GM23338 (cell line): ENCODE measurements at regions not wholly inside any gene's neighbourhood (a gene's known extent, or its start where the extent isn't known, plus 50 kb on each side); places are given as distances from the start of the nearest gene placed in this dataset.

Experiments
- ATAC-seq: fragments of 200-7000 bp; cut with Tn5 transposase; 3 replicates; pipeline ENCODE4 v1.9.1; 2020
- DNase-seq: peaks from one replicate; pipeline ENCODE4 v3.0.0-alpha.2; 2015; ENCODE audit warnings: low spot score
- H2AFZ ChIP-seq: fragments of 200-600 bp; sonication (generic); 2 replicates; pipeline ENCODE4 v1.8.0; 2016; ENCODE audit warnings: antibody characterized with exemption, mild to moderate bottlenecking, moderate library complexity
- H3F3A ChIP-seq: fragments of 200-600 bp; sonication (generic); replicated peaks from 2 replicates; pipeline ENCODE4 v1.8.0; 2017; ENCODE audit warnings: antibody characterized with exemption, mixed run types, low read depth
- H3K27ac ChIP-seq: fragments of 200-600 bp; sonication (generic); 2 replicates; pipeline ENCODE4 v1.6.1; 2016; ENCODE audit warnings: low read depth
- H3K27me3 ChIP-seq: fragments of 200-600 bp; sonication (generic); 2 replicates; pipeline ENCODE4 v1.8.0; 2016; ENCODE audit warnings: mild to moderate bottlenecking, mixed run types, moderate library complexity; ENCODE audit not compliant: insufficient read depth
- H3K36me3 ChIP-seq: fragments of 200-600 bp; sonication (generic); 2 replicates; pipeline ENCODE4 v1.8.0; 2016; ENCODE audit warnings: mild to moderate bottlenecking; ENCODE audit not compliant: insufficient read depth
- H3K4me1 ChIP-seq: fragments of 200-600 bp; sonication (generic); 2 replicates; pipeline ENCODE4 v1.8.0; 2016; ENCODE audit warnings: mild to moderate bottlenecking, moderate library complexity; ENCODE audit not compliant: insufficient read depth
- H3K4me2 ChIP-seq: fragments of 200-600 bp; sonication (generic); 2 replicates; pipeline ENCODE4 v1.7.1; 2017; ENCODE audit warnings: mixed run types
- H3K4me3 ChIP-seq: fragments of 200-600 bp; sonication (generic); 2 replicates; pipeline ENCODE4 v1.6.1; 2016; ENCODE audit warnings: mixed run types
- H3K79me2 ChIP-seq: fragments of 200-600 bp; sonication (generic); replicated peaks from 2 replicates; pipeline ENCODE4 v1.8.0; 2017; ENCODE audit warnings: mild to moderate bottlenecking; ENCODE audit not compliant: insufficient read depth
- H3K9me2 ChIP-seq: fragments of 200-600 bp; sonication (generic); 2 replicates; pipeline ENCODE4 v1.8.0; 2017; ENCODE audit not compliant: insufficient read depth
- H4K20me1 ChIP-seq: fragments of 200-600 bp; sonication (generic); replicated peaks from 2 replicates; pipeline ENCODE4 v1.8.0; 2017; ENCODE audit warnings: mild to moderate bottlenecking; ENCODE audit not compliant: insufficient read depth
- H3K27ac Mint-ChIP-seq: 2 replicates; pipeline ENCODE4 v1.8.0; 2020; ENCODE audit warnings: inconsistent platforms, mild to moderate bottlenecking, moderate library complexity, mixed read lengths
- H3K27me3 Mint-ChIP-seq: 3 replicates; pipeline ENCODE4 v1.8.0; 2022; ENCODE audit warnings: low read depth, mild to moderate bottlenecking, moderate library complexity, mixed read lengths, inconsistent platforms; ENCODE audit not compliant: insufficient read depth, poor library complexity
- H3K36me3 Mint-ChIP-seq: 3 replicates; pipeline ENCODE4 v1.8.0; 2021; ENCODE audit warnings: low read depth, mild to moderate bottlenecking, inconsistent platforms, moderate library complexity, mixed read lengths
- H3K4me1 Mint-ChIP-seq: 3 replicates; pipeline ENCODE4 v1.8.0; 2020; ENCODE audit warnings: mild to moderate bottlenecking, inconsistent platforms, mixed read lengths
- H3K4me3 Mint-ChIP-seq: 3 replicates; pipeline ENCODE4 v1.8.0; 2021; ENCODE audit warnings: moderate library complexity, mild to moderate bottlenecking, inconsistent platforms, mixed read lengths
- H3K9me3 Mint-ChIP-seq: 3 replicates; pipeline ENCODE4 v1.8.0; 2020; ENCODE audit warnings: moderate library complexity, mild to moderate bottlenecking, inconsistent platforms, mixed read lengths
- ETS1 ChIP-seq: IDR thresholded peaks from 2 replicates; pipeline ENCODE4 v1.6.1; 2016; ENCODE audit warnings: antibody characterized with exemption
- EZH2phosphoT487 ChIP-seq: fragments of 200-600 bp; sonication (generic); IDR thresholded peaks from one replicate; pipeline ENCODE4 v1.8.1; 2018; ENCODE audit warnings: antibody characterized with exemption; ENCODE audit not compliant: unreplicated experiment
- NANOG ChIP-seq: IDR thresholded peaks from 2 replicates; pipeline ENCODE4 v1.6.1; 2016; ENCODE audit warnings: antibody characterized with exemption, borderline replicate concordance
- POLR2AphosphoS5 ChIP-seq: IDR thresholded peaks from 2 replicates; pipeline ENCODE4 v1.6.1; 2016; ENCODE audit warnings: antibody characterized with exemption, low read depth
- STAT1 ChIP-seq: IDR thresholded peaks from one replicate; pipeline ENCODE4 v1.6.1; 2016; ENCODE audit warnings: antibody characterized with exemption; ENCODE audit not compliant: unreplicated experiment
- ZNF114 ChIP-seq: fragments of 250-450 bp; sonication (Bioruptor Pico); IDR thresholded peaks from 2 replicates; pipeline ENCODE4 v1.5.0; 2020; ENCODE audit warnings: mild to moderate bottlenecking, moderate library complexity
- ZNF331 ChIP-seq: fragments of 250-450 bp; sonication (Bioruptor Pico); IDR thresholded peaks from 2 replicates; pipeline ENCODE4 v1.5.0; 2020; ENCODE audit warnings: low read depth, mild to moderate bottlenecking, moderate library complexity
- TF ChIP-seq, protein P1 (sequence below): fragments of 250-450 bp; sonication (Bioruptor Pico); IDR thresholded peaks from 2 replicates; pipeline ENCODE4 v1.5.0; 2020; ENCODE audit warnings: mild to moderate bottlenecking, moderate library complexity
- TF ChIP-seq, protein P2 (sequence below): IDR thresholded peaks from one replicate; pipeline ENCODE4 v1.6.1; 2018; ENCODE audit warnings: antibody characterized with exemption; ENCODE audit not compliant: unreplicated experiment

DNA sequence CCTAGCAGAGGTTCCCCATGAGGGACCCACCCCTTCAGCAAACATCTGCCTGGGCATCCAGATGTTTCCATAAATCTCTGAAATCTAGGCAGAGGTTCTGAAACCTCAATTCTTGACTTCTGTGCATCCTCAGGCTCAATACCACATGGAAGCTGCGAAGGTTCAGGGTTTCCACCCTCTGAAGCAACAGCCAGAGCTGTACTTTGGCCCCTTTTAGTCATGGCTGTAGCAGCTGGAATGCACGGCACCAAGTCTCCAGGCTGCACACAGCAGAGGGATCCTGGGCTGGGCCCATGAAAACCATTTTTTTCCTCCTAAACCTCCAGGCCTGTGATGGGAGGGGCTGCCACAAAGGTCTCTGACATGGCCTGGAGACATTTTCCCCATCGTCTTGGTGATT is 93.0 kb upstream of the FIGN start (continued):
- TF ChIP-seq, protein P1, sequence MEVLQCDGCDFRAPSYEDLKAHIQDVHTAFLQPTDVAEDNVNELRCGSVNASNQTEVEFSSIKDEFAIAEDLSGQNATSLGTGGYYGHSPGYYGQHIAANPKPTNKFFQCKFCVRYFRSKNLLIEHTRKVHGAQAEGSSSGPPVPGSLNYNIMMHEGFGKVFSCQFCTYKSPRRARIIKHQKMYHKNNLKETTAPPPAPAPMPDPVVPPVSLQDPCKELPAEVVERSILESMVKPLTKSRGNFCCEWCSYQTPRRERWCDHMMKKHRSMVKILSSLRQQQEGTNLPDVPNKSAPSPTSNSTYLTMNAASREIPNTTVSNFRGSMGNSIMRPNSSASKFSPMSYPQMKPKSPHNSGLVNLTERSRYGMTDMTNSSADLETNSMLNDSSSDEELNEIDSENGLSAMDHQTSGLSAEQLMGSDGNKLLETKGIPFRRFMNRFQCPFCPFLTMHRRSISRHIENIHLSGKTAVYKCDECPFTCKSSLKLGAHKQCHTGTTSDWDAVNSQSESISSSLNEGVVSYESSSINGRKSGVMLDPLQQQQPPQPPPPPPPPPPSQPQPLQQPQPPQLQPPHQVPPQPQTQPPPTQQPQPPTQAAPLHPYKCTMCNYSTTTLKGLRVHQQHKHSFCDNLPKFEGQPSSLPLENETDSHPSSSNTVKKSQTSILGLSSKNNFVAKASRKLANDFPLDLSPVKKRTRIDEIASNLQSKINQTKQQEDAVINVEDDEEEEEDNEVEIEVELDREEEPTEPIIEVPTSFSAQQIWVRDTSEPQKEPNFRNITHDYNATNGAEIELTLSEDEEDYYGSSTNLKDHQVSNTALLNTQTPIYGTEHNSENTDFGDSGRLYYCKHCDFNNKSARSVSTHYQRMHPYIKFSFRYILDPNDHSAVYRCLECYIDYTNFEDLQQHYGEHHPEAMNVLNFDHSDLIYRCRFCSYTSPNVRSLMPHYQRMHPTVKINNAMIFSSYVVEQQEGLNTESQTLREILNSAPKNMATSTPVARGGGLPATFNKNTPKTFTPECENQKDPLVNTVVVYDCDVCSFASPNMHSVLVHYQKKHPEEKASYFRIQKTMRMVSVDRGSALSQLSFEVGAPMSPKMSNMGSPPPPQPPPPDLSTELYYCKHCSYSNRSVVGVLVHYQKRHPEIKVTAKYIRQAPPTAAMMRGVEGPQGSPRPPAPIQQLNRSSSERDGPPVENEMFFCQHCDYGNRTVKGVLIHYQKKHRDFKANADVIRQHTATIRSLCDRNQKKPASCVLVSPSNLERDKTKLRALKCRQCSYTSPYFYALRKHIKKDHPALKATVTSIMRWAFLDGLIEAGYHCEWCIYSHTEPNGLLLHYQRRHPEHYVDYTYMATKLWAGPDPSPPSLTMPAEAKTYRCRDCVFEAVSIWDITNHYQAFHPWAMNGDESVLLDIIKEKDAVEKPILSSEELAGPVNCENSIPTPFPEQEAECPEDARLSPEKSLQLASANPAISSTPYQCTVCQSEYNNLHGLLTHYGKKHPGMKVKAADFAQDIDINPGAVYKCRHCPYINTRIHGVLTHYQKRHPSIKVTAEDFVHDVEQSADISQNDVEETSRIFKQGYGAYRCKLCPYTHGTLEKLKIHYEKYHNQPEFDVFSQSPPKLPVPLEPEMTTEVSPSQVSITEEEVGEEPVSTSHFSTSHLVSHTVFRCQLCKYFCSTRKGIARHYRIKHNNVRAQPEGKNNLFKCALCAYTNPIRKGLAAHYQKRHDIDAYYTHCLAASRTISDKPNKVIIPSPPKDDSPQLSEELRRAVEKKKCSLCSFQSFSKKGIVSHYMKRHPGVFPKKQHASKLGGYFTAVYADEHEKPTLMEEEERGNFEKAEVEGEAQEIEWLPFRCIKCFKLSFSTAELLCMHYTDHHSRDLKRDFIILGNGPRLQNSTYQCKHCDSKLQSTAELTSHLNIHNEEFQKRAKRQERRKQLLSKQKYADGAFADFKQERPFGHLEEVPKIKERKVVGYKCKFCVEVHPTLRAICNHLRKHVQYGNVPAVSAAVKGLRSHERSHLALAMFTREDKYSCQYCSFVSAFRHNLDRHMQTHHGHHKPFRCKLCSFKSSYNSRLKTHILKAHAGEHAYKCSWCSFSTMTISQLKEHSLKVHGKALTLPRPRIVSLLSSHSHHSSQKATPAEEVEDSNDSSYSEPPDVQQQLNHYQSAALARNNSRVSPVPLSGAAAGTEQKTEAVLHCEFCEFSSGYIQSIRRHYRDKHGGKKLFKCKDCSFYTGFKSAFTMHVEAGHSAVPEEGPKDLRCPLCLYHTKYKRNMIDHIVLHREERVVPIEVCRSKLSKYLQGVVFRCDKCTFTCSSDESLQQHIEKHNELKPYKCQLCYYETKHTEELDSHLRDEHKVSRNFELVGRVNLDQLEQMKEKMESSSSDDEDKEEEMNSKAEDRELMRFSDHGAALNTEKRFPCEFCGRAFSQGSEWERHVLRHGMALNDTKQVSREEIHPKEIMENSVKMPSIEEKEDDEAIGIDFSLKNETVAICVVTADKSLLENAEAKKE (CRISPR knock-in tag), result no peak
- TF ChIP-seq ZNF331 (CRISPR knock-in tag) (no peak), POLR2AphosphoS5 (no peak), ETS1 (no peak)

- no peaks in the 10 kb centered on the region for H3K4me1 Mint-ChIP-seq
Observed at GRCh38 chr2:163822033-163822432, 86.2 kb upstream of the FIGN start.

More at GRCh38 chr2:163822033-163822432, 86.2 kb upstream of the FIGN start:
- DNase-seq (no peak), ATAC-seq (no peak)
- H3K27ac Mint-ChIP-seq, result no peak overlapping the region
- Histone ChIP-seq H3K27ac (no peak overlapping the region), H3K36me3 (no peaks in the 10 kb centered on the region), H3K9me2 (0 out of 2 replicates have a peak, but pooled peaks cover under 1% of the 10 kb centered on the region), H3K27me3 (no peaks in the 10 kb centered on the region), H3K4me1 (no peaks in the 10 kb centered on the region), H3K79me2 (no peaks in the 10 kb centered on the region), H3F3A (no peaks in the 10 kb centered on the region), H2AFZ (no peak overlapping the region), H3K4me3 (no peak overlapping the region), H3K4me2 (no peak overlapping the region), H4K20me1 (no peaks in the 10 kb centered on the region)
- no peak overlapping the region for H3K4me3 Mint-ChIP-seq
- no peaks in the 10 kb centered on the region for H3K27me3 Mint-ChIP-seq
- no peaks in the 10 kb centered on the region for H3K36me3 Mint-ChIP-seq
- H3K9me3 Mint-ChIP-seq, result peaks cover 6% of the 10 kb centered on the region
- TF ChIP-seq NANOG, result no peak
- TF ChIP-seq ETS1, result no peak
- no peak for TF ChIP-seq EZH2phosphoT487
- no peak for TF ChIP-seq ZNF114 (CRISPR knock-in tag)
- TF ChIP-seq STAT1, result no peak
- TF ChIP-seq, protein P2, sequence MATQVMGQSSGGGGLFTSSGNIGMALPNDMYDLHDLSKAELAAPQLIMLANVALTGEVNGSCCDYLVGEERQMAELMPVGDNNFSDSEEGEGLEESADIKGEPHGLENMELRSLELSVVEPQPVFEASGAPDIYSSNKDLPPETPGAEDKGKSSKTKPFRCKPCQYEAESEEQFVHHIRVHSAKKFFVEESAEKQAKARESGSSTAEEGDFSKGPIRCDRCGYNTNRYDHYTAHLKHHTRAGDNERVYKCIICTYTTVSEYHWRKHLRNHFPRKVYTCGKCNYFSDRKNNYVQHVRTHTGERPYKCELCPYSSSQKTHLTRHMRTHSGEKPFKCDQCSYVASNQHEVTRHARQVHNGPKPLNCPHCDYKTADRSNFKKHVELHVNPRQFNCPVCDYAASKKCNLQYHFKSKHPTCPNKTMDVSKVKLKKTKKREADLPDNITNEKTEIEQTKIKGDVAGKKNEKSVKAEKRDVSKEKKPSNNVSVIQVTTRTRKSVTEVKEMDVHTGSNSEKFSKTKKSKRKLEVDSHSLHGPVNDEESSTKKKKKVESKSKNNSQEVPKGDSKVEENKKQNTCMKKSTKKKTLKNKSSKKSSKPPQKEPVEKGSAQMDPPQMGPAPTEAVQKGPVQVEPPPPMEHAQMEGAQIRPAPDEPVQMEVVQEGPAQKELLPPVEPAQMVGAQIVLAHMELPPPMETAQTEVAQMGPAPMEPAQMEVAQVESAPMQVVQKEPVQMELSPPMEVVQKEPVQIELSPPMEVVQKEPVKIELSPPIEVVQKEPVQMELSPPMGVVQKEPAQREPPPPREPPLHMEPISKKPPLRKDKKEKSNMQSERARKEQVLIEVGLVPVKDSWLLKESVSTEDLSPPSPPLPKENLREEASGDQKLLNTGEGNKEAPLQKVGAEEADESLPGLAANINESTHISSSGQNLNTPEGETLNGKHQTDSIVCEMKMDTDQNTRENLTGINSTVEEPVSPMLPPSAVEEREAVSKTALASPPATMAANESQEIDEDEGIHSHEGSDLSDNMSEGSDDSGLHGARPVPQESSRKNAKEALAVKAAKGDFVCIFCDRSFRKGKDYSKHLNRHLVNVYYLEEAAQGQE, result no peak
- no peak for TF ChIP-seq POLR2AphosphoS5
